Trophoblast cell (in vitro differentiated cells and primary cell): ENCODE measurements at regions not wholly inside any gene's neighbourhood (a gene's known extent, or its start where the extent isn't known, plus 50 kb on each side); places are given as distances from the start of the nearest gene placed in this dataset.

ENCODE experiments used
- DNase-seq, 2 donors: peaks; one replicate each; pipeline ENCODE4 v3.0.0-alpha.2; 2016
- H2AFZ ChIP-seq: 2 replicates; pipeline ENCODE4 v1.6.1; 2013; ENCODE audit warnings: low read length, moderate library complexity, mild to moderate bottlenecking; ENCODE audit not compliant: insufficient read depth, poor library complexity
- H2AK5ac ChIP-seq: 2 replicates; pipeline ENCODE4 v1.6.1; 2013; ENCODE audit warnings: mild to moderate bottlenecking, low read length
- H2BK120ac ChIP-seq: 2 replicates; pipeline ENCODE4 v1.6.1; 2013; ENCODE audit warnings: low read length, mild to moderate bottlenecking, moderate library complexity; ENCODE audit not compliant: insufficient read depth, poor library complexity
- H2BK12ac ChIP-seq: 2 replicates; pipeline ENCODE4 v1.6.1; 2013; ENCODE audit warnings: mild to moderate bottlenecking, low read length, moderate library complexity
- H2BK5ac ChIP-seq: 2 replicates; pipeline ENCODE4 v1.6.1; 2013; ENCODE audit warnings: low read length, low read depth, moderate library complexity, mild to moderate bottlenecking; ENCODE audit not compliant: poor library complexity
- H3K14ac ChIP-seq: 2 replicates; pipeline ENCODE4 v1.6.1; 2013; ENCODE audit warnings: mild to moderate bottlenecking, low read length
- H3K18ac ChIP-seq: 2 replicates; pipeline ENCODE4 v1.6.1; 2013; ENCODE audit warnings: mild to moderate bottlenecking, low read length
- H3K23ac ChIP-seq: 2 replicates; pipeline ENCODE4 v1.6.1; 2013; ENCODE audit warnings: low read length
- H3K27ac ChIP-seq: 2 replicates; pipeline ENCODE4 v1.5.1; 2013; ENCODE audit warnings: low read depth, mild to moderate bottlenecking, inconsistent platforms, low read length, moderate library complexity
- H3K27me3 ChIP-seq: 2 replicates; pipeline ENCODE4 v1.6.1; 2013; ENCODE audit warnings: inconsistent platforms, mild to moderate bottlenecking, low read length, moderate library complexity; ENCODE audit not compliant: insufficient read depth
- H3K36me3 ChIP-seq, 2 experiments: 1 replicate in 1 of 2; 2 replicates in 1 of 2; pipeline ENCODE4 v1.6.1; 2013; ENCODE audit warnings: low read length in 2 of 2, mild to moderate bottlenecking in 2 of 2, moderate library complexity in 1 of 2; ENCODE audit not compliant: insufficient read depth in 2 of 2, control insufficient read depth in 1 of 2
- H3K4ac ChIP-seq: 2 replicates; pipeline ENCODE4 v1.6.1; 2013; ENCODE audit warnings: low read depth, mild to moderate bottlenecking, low read length, moderate library complexity
- H3K4me1 ChIP-seq, 2 experiments: 1 replicate in 1 of 2; 2 replicates in 1 of 2; pipeline ENCODE4 v1.6.1; 2013; ENCODE audit warnings: low read length in 2 of 2, mild to moderate bottlenecking in 2 of 2, moderate library complexity in 1 of 2; ENCODE audit not compliant: insufficient read depth in 2 of 2, control insufficient read depth in 1 of 2
- H3K4me2 ChIP-seq: 2 replicates; pipeline ENCODE4 v1.6.1; 2013; ENCODE audit warnings: inconsistent platforms, mild to moderate bottlenecking, low read length, moderate library complexity
- H3K4me3 ChIP-seq: 2 replicates; pipeline ENCODE4 v1.5.1; 2013; ENCODE audit warnings: mild to moderate bottlenecking, low read depth, low read length, inconsistent platforms
- H3K79me1 ChIP-seq: one replicate; pipeline ENCODE4 v1.6.1; 2013; ENCODE audit warnings: low read length
- H3K79me2 ChIP-seq: 2 replicates; pipeline ENCODE4 v1.6.1; 2013; ENCODE audit warnings: low read length, mild to moderate bottlenecking; ENCODE audit not compliant: control insufficient read depth, insufficient read depth, poor library complexity
- H3K9ac ChIP-seq: 2 replicates; pipeline ENCODE4 v1.6.1; 2013; ENCODE audit warnings: mild to moderate bottlenecking, low read length
- H3K9me3 ChIP-seq: 2 replicates; pipeline ENCODE4 v1.6.1; 2013; ENCODE audit warnings: low read depth, mild to moderate bottlenecking, control low read depth, inconsistent platforms, low read length; ENCODE audit not compliant: insufficient read depth
- H4K12ac ChIP-seq: 2 replicates; pipeline ENCODE4 v1.6.1; 2013; ENCODE audit warnings: low read depth, mild to moderate bottlenecking, low read length, moderate library complexity
- H4K8ac ChIP-seq: 2 replicates; pipeline ENCODE4 v1.6.1; 2013; ENCODE audit warnings: low read depth, mild to moderate bottlenecking, low read length, moderate library complexity
- H4K91ac ChIP-seq: one replicate; pipeline ENCODE4 v1.6.1; 2013; ENCODE audit warnings: low read depth, mild to moderate bottlenecking, low read length, moderate library complexity
- WGBS: extraction: QIAGEN DNeasy Blood & Tissue Kit; methylation state at CpG from one replicate; pipeline ENCODE4 v1.1.7; 2013; ENCODE audit warnings: missing lambda C conversion rate; ENCODE audit not compliant: insufficient read length, insufficient coverage; ENCODE audit errors: extremely low coverage; 5-methylcytosine and 5-hydroxymethylcytosine counted together

DNA sequence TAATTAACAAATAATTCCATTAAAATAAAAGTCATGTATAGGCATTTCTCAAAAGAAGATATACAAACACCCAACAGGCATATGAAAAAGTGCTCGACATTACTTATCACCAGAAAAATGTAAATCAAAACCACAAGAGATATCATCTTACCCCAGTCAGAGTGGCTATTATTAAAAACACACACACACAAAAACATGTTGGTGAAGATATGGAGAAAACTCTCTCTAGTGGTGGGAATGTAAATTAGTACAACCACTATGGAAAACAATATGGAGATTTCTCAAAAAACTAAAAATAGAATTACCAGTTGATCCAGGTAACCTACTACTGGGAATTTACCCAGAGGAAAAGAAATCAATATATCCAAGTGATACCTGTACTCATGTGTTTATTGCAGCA, 966.3 kb upstream of the POU3F3 start:
- no peak overlapping the region for H4K91ac ChIP-seq
- no peak overlapping the region for H4K12ac ChIP-seq
- no peak overlapping the region for H3K14ac ChIP-seq
- DNase-seq = no peak
- no peak overlapping the region for H3K4ac ChIP-seq
- peaks cover 1% of the 10 kb centered on the region for H3K9me3 ChIP-seq
- no peak overlapping the region for H2AFZ ChIP-seq
- no peak overlapping the region for H3K23ac ChIP-seq
- no peak overlapping the region for H3K4me3 ChIP-seq
- H3K4me1 ChIP-seq = no peaks in the 10 kb centered on the region
- H3K36me3 ChIP-seq = no peaks in the 10 kb centered on the region
- no peak overlapping the region for H3K4me2 ChIP-seq
- H4K8ac ChIP-seq = no peak overlapping the region
- H2BK12ac ChIP-seq = no peak overlapping the region
- no peak overlapping the region for H2BK120ac ChIP-seq
- no peak overlapping the region for H3K18ac ChIP-seq
- no CpG with 5 or more reads among the region's 1 CpG for WGBS
- H3K27ac ChIP-seq = no peak overlapping the region
- H3K9ac ChIP-seq = no peak overlapping the region
- no peaks in the 10 kb centered on the region for H3K27me3 ChIP-seq
- H2BK5ac ChIP-seq = no peak overlapping the region
- H3K79me1 ChIP-seq = no peaks in the 10 kb centered on the region
- no peak overlapping the region for H2AK5ac ChIP-seq
- H3K79me2 ChIP-seq = no peaks in the 10 kb centered on the region

DNA sequence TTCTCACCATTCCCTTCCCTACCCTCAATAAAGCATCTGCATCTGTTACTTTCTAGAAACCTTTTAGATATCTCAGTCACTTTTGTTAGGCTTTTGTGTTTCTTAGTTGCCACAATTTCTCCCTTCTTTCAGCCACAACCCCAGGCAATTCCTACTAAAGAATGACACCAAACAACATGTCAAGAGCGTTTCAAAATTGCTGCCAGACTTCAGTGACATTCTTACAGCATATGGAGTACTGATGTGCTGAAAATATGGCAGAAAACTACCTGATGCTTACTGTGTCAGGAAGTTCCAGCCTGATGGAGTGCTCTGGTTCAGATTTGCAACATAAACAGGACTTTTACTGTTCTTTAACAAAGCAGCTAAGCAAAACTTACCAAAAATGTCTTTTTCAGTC, 957.7 kb upstream of the POU3F3 start:
- WGBS = no CpG with 5 or more reads among the region's 1 CpG
- Histone ChIP-seq H3K36me3 (no peaks in the 10 kb centered on the region), H3K14ac (no peak overlapping the region)

DNA sequence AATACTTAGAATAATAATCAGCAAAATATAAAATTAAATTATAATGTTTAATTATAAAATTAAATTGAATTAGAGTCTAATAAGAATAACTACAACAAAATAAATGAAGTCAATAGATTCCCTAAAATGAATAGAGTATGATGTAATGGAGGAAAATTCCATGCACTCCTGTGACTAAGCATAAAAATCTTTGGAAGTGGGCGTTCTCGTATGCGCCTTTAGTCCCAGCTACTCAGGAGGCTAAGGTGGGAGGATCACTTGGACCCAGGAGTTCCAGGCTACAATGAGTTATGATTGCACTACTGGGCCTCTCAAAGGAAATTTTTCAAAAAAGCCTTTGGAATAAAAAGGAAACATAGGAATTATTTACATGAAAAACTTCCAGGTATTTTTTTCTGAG, 955.4 kb upstream of the POU3F3 start:
- no peaks in the 10 kb centered on the region for H3K36me3 ChIP-seq
- no peak overlapping the region for H4K12ac ChIP-seq
- H3K9ac ChIP-seq = no peak overlapping the region
- H4K91ac ChIP-seq = no peak overlapping the region
- no peak overlapping the region for H3K14ac ChIP-seq
- no peaks in the 10 kb centered on the region for H3K79me1 ChIP-seq
- no peak overlapping the region for H3K23ac ChIP-seq
- no peaks in the 10 kb centered on the region for H3K4me1 ChIP-seq
- no peak overlapping the region for H3K27ac ChIP-seq
- H2BK5ac ChIP-seq = no peak overlapping the region
- WGBS = no CpG with 5 or more reads among the region's 3 CpGs
- H2AFZ ChIP-seq = no peak overlapping the region
- no peak overlapping the region for H2AK5ac ChIP-seq
- H3K4ac ChIP-seq = no peak overlapping the region
- no peaks in the 10 kb centered on the region for H3K27me3 ChIP-seq
- no peak overlapping the region for H3K4me2 ChIP-seq
- no peak overlapping the region for H3K4me3 ChIP-seq
- no peak overlapping the region for H3K18ac ChIP-seq
- no peaks in the 10 kb centered on the region for H3K79me2 ChIP-seq
- no peak overlapping the region for H2BK120ac ChIP-seq
- no peak overlapping the region for H4K8ac ChIP-seq
- no peak overlapping the region for H2BK12ac ChIP-seq
- no peaks in the 10 kb centered on the region for H3K9me3 ChIP-seq
- peak in 1 of 2 donors; percentile 17 for DNase-seq

More for the DNA sequence above, 957.7 kb upstream of the POU3F3 start:
- Histone ChIP-seq H3K4me2 (no peak overlapping the region), H3K27me3 (no peaks in the 10 kb centered on the region), H3K4me1 (no peaks in the 10 kb centered on the region), H3K9me3 (no peaks in the 10 kb centered on the region), H4K91ac (no peak overlapping the region), H3K23ac (no peak overlapping the region), H3K9ac (no peak overlapping the region), H2BK12ac (no peak overlapping the region), H3K4me3 (no peak overlapping the region), H3K79me2 (no peaks in the 10 kb centered on the region), H4K12ac (no peak overlapping the region), H3K27ac (no peak overlapping the region), H2BK120ac (no peak overlapping the region), H2BK5ac (no peak overlapping the region), H2AFZ (no peak overlapping the region), H2AK5ac (no peak overlapping the region), H3K79me1 (no peaks in the 10 kb centered on the region), H4K8ac (no peak overlapping the region), H3K18ac (no peak overlapping the region), H3K4ac (no peak overlapping the region)
- peak in 1 of 2 donors; percentile 25 for DNase-seq

DNA sequence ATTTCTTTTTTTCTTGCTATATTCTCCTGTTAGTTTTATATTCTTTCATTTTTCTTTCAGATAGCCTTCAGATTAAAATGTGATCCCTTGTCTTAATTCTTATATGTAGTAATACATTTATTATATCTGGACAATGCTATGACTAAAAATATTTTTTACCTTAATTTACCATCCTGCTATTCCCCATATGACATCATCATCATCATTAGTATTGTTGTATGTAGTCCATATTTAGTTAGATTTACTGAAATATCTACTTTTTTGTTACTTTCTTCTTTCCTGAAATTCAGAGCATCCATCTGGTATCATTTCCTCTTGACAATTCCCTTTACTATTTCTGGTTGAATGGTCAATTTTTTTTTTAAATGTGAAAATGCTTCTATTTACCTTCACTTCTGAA, 951.6 kb upstream of the POU3F3 start:
- Histone ChIP-seq H3K79me2 (no peaks in the 10 kb centered on the region), H2BK120ac (no peak overlapping the region), H3K36me3 (no peaks in the 10 kb centered on the region), H3K4ac (no peak overlapping the region), H2BK12ac (no peak overlapping the region), H3K27me3 (no peaks in the 10 kb centered on the region), H2AK5ac (no peak overlapping the region), H3K9ac (no peak overlapping the region), H4K91ac (no peak overlapping the region), H3K23ac (no peak overlapping the region), H4K8ac (no peak overlapping the region), H3K18ac (no peak overlapping the region), H4K12ac (no peak overlapping the region), H3K9me3 (no peaks in the 10 kb centered on the region), H3K4me1 (no peaks in the 10 kb centered on the region), H3K27ac (no peak overlapping the region), H3K14ac (no peak overlapping the region), H3K4me3 (no peak overlapping the region), H3K79me1 (no peaks in the 10 kb centered on the region), H2BK5ac (no peak overlapping the region), H2AFZ (no peak overlapping the region), H3K4me2 (no peak overlapping the region)
- DNase-seq = no peak

DNA sequence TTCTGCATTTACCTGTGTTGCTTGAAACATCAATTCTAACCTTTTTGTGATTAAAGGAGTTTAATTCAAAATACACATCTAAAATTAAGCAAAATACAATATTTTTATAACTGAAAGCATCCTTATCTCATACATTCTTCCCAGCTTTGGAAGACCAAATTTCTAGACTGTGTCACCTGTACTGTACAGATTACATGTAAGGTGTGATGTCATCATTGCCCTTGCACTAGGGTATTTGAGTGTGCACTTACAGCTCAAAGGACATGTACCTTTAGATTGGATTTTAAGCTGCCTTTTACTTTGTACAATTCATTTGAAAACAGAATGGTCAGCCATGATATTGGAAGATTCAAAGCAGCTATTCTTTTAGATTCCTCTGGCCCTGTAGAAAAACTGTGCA, 932.8 kb upstream of the POU3F3 start:
- no peaks in the 10 kb centered on the region for H3K9me3 ChIP-seq
- no peak overlapping the region for H3K9ac ChIP-seq
- no peak overlapping the region for H4K8ac ChIP-seq
- H3K27me3 ChIP-seq = no peaks in the 10 kb centered on the region
- H2BK120ac ChIP-seq = no peak overlapping the region
- no peak overlapping the region for H3K4me2 ChIP-seq
- H3K4me1 ChIP-seq = no peaks in the 10 kb centered on the region
- DNase-seq = no peak
- no peak overlapping the region for H3K27ac ChIP-seq
- no peak overlapping the region for H3K4me3 ChIP-seq
- H3K14ac ChIP-seq = no peak overlapping the region
- H3K79me2 ChIP-seq = no peaks in the 10 kb centered on the region
- no peak overlapping the region for H2AK5ac ChIP-seq
- H2AFZ ChIP-seq = no peak overlapping the region
- no peak overlapping the region for H3K4ac ChIP-seq
- no peak overlapping the region for H2BK12ac ChIP-seq
- no peak overlapping the region for H2BK5ac ChIP-seq
- H4K91ac ChIP-seq = no peak overlapping the region
- H3K79me1 ChIP-seq = no peaks in the 10 kb centered on the region
- H3K23ac ChIP-seq = no peak overlapping the region
- H3K36me3 ChIP-seq = no peaks in the 10 kb centered on the region
- H3K18ac ChIP-seq = no peak overlapping the region
- H4K12ac ChIP-seq = no peak overlapping the region
